IPS-15b (cell line): ENCODE measurements at regions not wholly inside any gene's neighbourhood (a gene's known extent, or its start where the extent isn't known, plus 50 kb on each side); places are given as distances from the start of the nearest gene placed in this dataset.
"Not testable (repeated sequence)": the region's sequence is repeated elsewhere in the genome, so short reads cannot be mapped to it uniquely, and the experiment has no call there.

Experiments
- H3K27me3 ChIP-seq: one replicate; pipeline ENCODE4 v1.6.1; 2013; ENCODE audit warnings: low read length; ENCODE audit not compliant: control insufficient read depth, insufficient read depth
- H3K36me3 ChIP-seq: one replicate; pipeline ENCODE4 v1.6.1; 2013; ENCODE audit warnings: low read length; ENCODE audit not compliant: control insufficient read depth, insufficient read depth
- H3K4me1 ChIP-seq: one replicate; pipeline ENCODE4 v1.6.1; 2013; ENCODE audit warnings: mild to moderate bottlenecking, low read length; ENCODE audit not compliant: control insufficient read depth, insufficient read depth
- H3K4me3 ChIP-seq: one replicate; pipeline ENCODE4 v1.5.1; 2013; ENCODE audit warnings: low read depth, low read length
- H3K9ac ChIP-seq: one replicate; pipeline ENCODE4 v1.6.1; 2013; ENCODE audit warnings: low read depth, mild to moderate bottlenecking, low read length
- H3K9me3 ChIP-seq: one replicate; pipeline ENCODE4 v1.6.1; 2013; ENCODE audit warnings: mild to moderate bottlenecking, low read length; ENCODE audit not compliant: control insufficient read depth, insufficient read depth

DNA sequence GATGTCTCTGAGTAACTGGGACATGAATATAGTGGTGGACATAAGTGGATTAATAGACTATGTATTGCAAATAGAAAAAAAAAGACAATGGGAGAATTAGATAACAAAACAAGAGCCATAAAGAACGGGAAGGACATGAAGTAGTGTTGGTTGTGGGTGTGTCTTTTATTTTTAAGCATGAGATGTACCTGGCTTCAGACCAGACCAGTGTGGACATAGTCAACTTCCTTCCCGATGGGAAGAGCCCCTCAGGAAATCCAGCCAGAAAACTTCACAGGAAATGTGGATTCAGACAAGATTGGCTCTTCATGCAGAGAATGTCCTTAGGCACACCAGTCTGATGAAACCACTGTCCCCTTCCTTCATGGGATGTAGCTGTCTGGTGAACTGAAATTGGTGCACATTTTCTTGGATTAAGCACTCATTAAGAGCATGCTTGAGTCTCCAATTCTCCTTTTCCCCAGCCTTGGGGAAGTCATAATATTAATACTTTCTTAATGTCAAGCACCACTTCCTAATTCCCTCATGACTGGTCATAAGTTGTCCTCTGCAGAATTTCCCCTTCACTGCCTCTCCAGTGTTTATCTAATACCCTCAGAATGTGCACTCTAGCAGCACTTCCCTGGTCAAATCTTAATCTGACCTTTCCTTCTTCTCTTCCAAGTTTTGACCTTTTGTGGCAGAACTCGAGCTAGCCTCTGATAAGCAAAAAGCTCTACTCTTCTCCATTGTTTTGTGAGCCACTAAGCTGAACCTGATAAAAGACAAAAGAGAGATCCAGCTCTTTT is 350.6 kb upstream of the MAF start:
- H3K27me3 ChIP-seq, result no peaks in the 10 kb centered on the region
- no peaks in the 10 kb centered on the region for H3K9me3 ChIP-seq
- no peaks in the 10 kb centered on the region for H3K36me3 ChIP-seq
- H3K4me1 ChIP-seq, result no peaks in the 10 kb centered on the region
- no peak overlapping the region for H3K4me3 ChIP-seq
- H3K9ac ChIP-seq, result no peak overlapping the region

DNA sequence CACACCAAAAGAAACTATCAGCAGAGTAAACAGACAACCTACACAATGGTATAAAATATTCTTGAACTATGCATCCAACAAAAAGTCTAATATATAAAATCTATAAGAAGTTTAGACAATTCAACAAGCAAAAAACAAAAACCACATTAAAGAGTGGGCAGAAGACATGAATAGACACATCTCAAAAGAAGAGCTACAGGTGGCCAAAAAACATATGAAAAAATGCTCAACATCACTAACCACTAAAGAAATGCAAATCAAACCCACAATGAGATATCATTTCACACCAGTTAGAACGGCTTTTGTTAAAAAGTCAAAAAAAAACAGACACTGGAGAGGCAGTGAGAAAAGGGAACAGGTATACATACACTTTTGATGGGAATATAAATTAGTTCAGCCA is 348.9 kb upstream of the MAF start:
- Histone ChIP-seq H3K36me3 (no peaks in the 10 kb centered on the region), H3K9me3 (no peaks in the 10 kb centered on the region), H3K27me3 (no peaks in the 10 kb centered on the region), H3K9ac (no peak overlapping the region), H3K4me1 (no peaks in the 10 kb centered on the region), H3K4me3 (no peak overlapping the region)

GRCh38 chr16:79947771-79948170 is 347.2 kb upstream of the MAF start:
- Histone ChIP-seq H3K4me3 (no peak overlapping the region), H3K9me3 (no peaks in the 10 kb centered on the region), H3K27me3 (no peaks in the 10 kb centered on the region), H3K36me3 (no peaks in the 10 kb centered on the region), H3K4me1 (no peaks in the 10 kb centered on the region), H3K9ac (no peak overlapping the region)

DNA sequence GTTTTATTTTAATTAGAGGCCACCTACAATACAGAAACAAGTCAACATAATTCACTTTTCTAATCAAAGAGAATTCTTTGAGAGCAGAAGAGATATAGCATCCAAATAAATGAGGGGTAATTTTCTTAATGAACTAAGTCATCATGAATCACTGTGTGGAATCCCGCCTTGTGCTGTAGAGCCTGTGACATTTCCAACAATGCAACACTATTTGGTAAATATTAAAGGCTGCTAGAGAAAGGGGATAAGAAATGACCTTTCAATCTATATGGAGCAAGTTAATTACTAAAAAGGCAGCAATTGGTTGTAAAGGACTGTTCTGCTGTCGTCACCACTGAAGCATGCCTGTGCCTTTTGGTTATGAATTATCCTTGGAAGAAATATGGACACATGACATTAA is 345.7 kb upstream of the MAF start:
- no peaks in the 10 kb centered on the region for H3K4me1 ChIP-seq
- H3K27me3 ChIP-seq, result no peaks in the 10 kb centered on the region
- H3K4me3 ChIP-seq, result no peak overlapping the region
- H3K9me3 ChIP-seq, result no peaks in the 10 kb centered on the region
- no peak overlapping the region for H3K9ac ChIP-seq
- no peaks in the 10 kb centered on the region for H3K36me3 ChIP-seq

- Histone ChIP-seq H3K4me3 (no peak overlapping the region), H3K9ac (no peak overlapping the region), H3K36me3 (no peaks in the 10 kb centered on the region), H3K27me3 (no peaks in the 10 kb centered on the region), H3K9me3 (no peaks in the 10 kb centered on the region), H3K4me1 (no peaks in the 10 kb centered on the region)
These were observed 343.2 kb upstream of the MAF start for GRCh38 chr16:79943736-79944135.

- no peaks in the 10 kb centered on the region for H3K9me3 ChIP-seq
- no peak overlapping the region for H3K9ac ChIP-seq
- no peak overlapping the region for H3K4me3 ChIP-seq
- H3K36me3 ChIP-seq, result no peaks in the 10 kb centered on the region
- H3K4me1 ChIP-seq, result no peaks in the 10 kb centered on the region
- no peaks in the 10 kb centered on the region for H3K27me3 ChIP-seq
These were observed 338.0 kb upstream of the MAF start for GRCh38 chr16:79938575-79938974.

- not testable (repeated sequence) for H3K9ac ChIP-seq, H3K4me3 ChIP-seq, H3K9me3 ChIP-seq, H3K27me3 ChIP-seq, H3K4me1 ChIP-seq, H3K36me3 ChIP-seq
These were observed 337.1 kb upstream of the MAF start for GRCh38 chr16:79937671-79938070.

DNA sequence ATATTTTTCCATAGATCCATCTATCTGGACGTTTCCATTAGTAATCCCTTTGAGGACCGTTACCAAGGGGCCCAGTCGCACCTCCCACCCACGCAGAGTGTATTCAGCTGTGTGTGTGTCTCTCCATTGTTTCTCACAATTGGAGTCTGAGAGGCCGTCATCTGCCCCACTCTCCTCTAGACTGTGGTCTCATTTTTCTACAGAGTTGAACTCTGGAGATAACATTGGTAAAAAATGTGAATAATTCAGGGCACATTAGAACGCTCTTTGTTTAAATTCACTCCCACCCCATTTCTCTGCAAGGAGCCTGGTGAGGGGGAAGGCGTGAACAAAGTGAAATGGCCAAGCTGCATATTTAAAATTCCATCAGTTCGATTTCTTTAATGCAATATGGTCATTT is 333.1 kb upstream of the MAF start:
- Histone ChIP-seq H3K27me3 (no peaks in the 10 kb centered on the region), H3K36me3 (no peaks in the 10 kb centered on the region), H3K4me3 (no peak overlapping the region), H3K9me3 (no peaks in the 10 kb centered on the region), H3K9ac (no peak overlapping the region), H3K4me1 (no peaks in the 10 kb centered on the region)

DNA sequence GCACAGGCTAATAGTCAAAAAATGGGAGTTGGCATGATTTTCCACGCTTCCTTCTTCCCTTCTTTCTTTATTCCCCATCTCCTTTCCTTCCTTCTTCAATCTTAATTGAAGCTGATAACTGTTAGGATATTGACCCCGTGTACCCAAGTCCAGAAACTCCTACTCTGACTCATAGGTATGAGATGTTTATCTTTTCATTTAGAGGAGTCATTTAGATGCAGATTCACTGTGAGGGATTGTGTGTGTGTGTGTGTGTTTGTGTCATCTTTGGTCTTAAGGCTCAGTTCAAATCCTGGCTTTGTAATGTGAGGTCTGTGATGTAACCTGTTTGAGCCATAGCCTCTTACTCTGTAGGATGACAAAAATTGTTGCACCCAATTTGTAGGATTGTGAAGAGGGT is 332.0 kb upstream of the MAF start:
- Histone ChIP-seq H3K36me3 (no peaks in the 10 kb centered on the region), H3K4me3 (no peak overlapping the region), H3K27me3 (no peaks in the 10 kb centered on the region), H3K9ac (no peak overlapping the region), H3K4me1 (no peaks in the 10 kb centered on the region), H3K9me3 (no peaks in the 10 kb centered on the region)

DNA sequence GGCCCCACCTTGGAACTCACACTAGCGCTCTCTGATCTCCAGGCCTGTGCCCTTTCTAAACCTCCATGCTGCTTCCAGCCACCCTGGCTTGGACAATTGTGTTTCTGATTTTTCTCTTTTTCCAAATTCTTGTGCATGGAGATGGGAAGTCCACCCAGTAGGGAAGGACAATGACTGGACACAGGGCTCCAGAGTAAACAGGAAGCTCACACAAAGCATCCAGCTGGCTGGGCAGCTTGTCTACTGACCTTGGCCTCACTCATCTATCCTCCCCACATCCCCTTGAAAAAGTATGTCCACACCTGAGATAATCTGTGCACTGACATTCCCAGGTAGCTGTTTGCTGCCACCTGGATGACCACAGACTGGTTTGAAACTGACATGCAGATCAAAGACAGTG is 331.2 kb upstream of the MAF start:
- H3K9ac ChIP-seq, result no peak overlapping the region
- no peak overlapping the region for H3K4me3 ChIP-seq
- H3K9me3 ChIP-seq, result no peaks in the 10 kb centered on the region
- no peaks in the 10 kb centered on the region for H3K27me3 ChIP-seq
- H3K4me1 ChIP-seq, result no peaks in the 10 kb centered on the region
- no peaks in the 10 kb centered on the region for H3K36me3 ChIP-seq

- H3K36me3 ChIP-seq, result no peaks in the 10 kb centered on the region
- H3K9ac ChIP-seq, result no peak overlapping the region
- H3K9me3 ChIP-seq, result no peaks in the 10 kb centered on the region
- H3K27me3 ChIP-seq, result no peaks in the 10 kb centered on the region
- no peaks in the 10 kb centered on the region for H3K4me1 ChIP-seq
- no peak overlapping the region for H3K4me3 ChIP-seq
These were observed 328.9 kb upstream of the MAF start for GRCh38 chr16:79929260-79929965.

- Histone ChIP-seq H3K9me3 (no peaks in the 10 kb centered on the region), H3K4me3 (no peak overlapping the region), H3K4me1 (no peaks in the 10 kb centered on the region), H3K36me3 (no peaks in the 10 kb centered on the region), H3K9ac (no peak overlapping the region), H3K27me3 (no peaks in the 10 kb centered on the region)
These were observed 327.8 kb upstream of the MAF start for GRCh38 chr16:79928142-79928873.
